Gastroesophageal sphincter (tissue), 4 donors: ENCODE measurements at regions not wholly inside any gene's neighbourhood (a gene's known extent, or its start where the extent isn't known, plus 50 kb on each side); places are given as distances from the start of the nearest gene placed in this dataset.

Experiments used
- ATAC-seq: fragments of 150-250 bp; one replicate; pipeline ENCODE4 v1.9.1; 2016; ENCODE audit warnings: mild to moderate bottlenecking, moderate library complexity
- H3K27ac ChIP-seq, 4 donors: fragments of 200-600 bp; sonication (generic) in 3 of 4; 1 replicate in 3 of 4; 2 replicates in 1 of 4; pipeline ENCODE4 v1.5.1; 2016 to 2019
- H3K27me3 ChIP-seq: fragments of 200-600 bp; sonication (generic); one replicate; pipeline ENCODE4 v1.5.1; 2019
- H3K36me3 ChIP-seq, 2 donors: fragments of 200-600 bp; sonication (generic); one replicate each; pipeline ENCODE4 v1.5.1; 2019; ENCODE audit warnings: control low read depth in 1 of 2
- H3K4me1 ChIP-seq, 3 donors: fragments of 200-600 bp; sonication (generic); 1 replicate in 2 of 3; 2 replicates in 1 of 3; pipeline ENCODE4 v1.5.1; 2016 to 2019; ENCODE audit warnings: control low read depth in 2 of 3
- H3K4me3 ChIP-seq, 2 donors: fragments of 200-600 bp; sonication (generic); one replicate each; pipeline ENCODE4 v1.5.1; 2019; ENCODE audit warnings: mild to moderate bottlenecking in 1 of 2, moderate library complexity in 1 of 2
- H3K9me3 ChIP-seq, 3 donors: fragments of 200-600 bp; sonication (generic); one replicate each; pipeline ENCODE4 v1.5.1; 2017 to 2019; ENCODE audit warnings: control low read depth in 2 of 3
- EP300 ChIP-seq: sonication (generic); formaldehyde crosslinking; IDR thresholded peaks from one replicate; pipeline ENCODE4 v1.6.1; 2017; ENCODE audit warnings: antibody characterized with exemption, mild to moderate bottlenecking
- POLR2A ChIP-seq, 2 donors: fragments of 450-650 bp; IDR thresholded peaks; one replicate each; pipeline ENCODE4 v1.6.1; 2017; ENCODE audit warnings: antibody characterized with exemption in 2 of 2, mild to moderate bottlenecking in 2 of 2, moderate library complexity in 1 of 2
- POLR2AphosphoS5 ChIP-seq: sonication (generic); formaldehyde crosslinking; IDR thresholded peaks from one replicate; pipeline ENCODE4 v1.6.1; 2017; ENCODE audit warnings: antibody characterized with exemption
- WGBS, 2 donors: methylation state at CpG; one replicate each; pipeline ENCODE4 v1.1.5; 2018; ENCODE audit warnings: low coverage in 1 of 2; 5-methylcytosine and 5-hydroxymethylcytosine counted together
- TF ChIP-seq, protein P1 (sequence below), 4 experiments: fragments of 200-600 bp in 2 of 4; fragments of 450-650 bp in 2 of 4; sonication (generic) in 1 of 4; IDR thresholded peaks; one replicate each; pipeline ENCODE4 v1.5.1; 2017 to 2019; ENCODE audit warnings: antibody characterized with exemption in 4 of 4, mild to moderate bottlenecking in 2 of 4, moderate library complexity in 2 of 4

DNA sequence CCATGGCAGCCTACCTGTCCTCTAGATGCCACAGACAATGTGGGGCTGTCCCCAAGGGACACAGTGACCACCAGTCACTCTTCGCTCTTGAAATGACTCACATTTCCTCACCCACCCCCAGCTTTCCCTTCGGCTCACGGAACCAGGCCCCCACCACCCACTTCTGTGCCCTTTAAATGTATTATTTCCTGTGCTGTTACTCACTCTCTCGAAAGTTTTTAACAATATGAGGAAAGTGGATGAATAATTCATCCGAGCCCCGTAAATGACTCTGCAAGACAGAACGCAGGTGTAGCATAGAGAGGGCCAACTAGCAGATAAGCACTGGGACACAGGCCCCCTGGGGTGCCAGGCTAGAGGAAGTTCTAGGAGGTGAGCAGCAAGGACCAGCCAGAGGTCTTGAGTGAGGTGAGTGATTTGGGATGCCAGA, 179.5 kb upstream of the TBL1X start:
- Histone ChIP-seq H3K4me3 (no peak overlapping the region), H3K27ac (no peak overlapping the region), H3K4me1 (no peaks in the 10 kb centered on the region), H3K27me3 (no peaks in the 10 kb centered on the region), H3K36me3 (no peaks in the 10 kb centered on the region), H3K9me3 (no peaks in the 10 kb centered on the region)
- 52 to 81% methylated on average over 3 to 6 of the region's 7 CpGs for WGBS, 2 donors
- ATAC-seq = no peak
- no peak for TF ChIP-seq POLR2A (IDR thresholded peaks at IDR 0.05)
- no peak for TF ChIP-seq POLR2AphosphoS5
- TF ChIP-seq, protein P1, sequence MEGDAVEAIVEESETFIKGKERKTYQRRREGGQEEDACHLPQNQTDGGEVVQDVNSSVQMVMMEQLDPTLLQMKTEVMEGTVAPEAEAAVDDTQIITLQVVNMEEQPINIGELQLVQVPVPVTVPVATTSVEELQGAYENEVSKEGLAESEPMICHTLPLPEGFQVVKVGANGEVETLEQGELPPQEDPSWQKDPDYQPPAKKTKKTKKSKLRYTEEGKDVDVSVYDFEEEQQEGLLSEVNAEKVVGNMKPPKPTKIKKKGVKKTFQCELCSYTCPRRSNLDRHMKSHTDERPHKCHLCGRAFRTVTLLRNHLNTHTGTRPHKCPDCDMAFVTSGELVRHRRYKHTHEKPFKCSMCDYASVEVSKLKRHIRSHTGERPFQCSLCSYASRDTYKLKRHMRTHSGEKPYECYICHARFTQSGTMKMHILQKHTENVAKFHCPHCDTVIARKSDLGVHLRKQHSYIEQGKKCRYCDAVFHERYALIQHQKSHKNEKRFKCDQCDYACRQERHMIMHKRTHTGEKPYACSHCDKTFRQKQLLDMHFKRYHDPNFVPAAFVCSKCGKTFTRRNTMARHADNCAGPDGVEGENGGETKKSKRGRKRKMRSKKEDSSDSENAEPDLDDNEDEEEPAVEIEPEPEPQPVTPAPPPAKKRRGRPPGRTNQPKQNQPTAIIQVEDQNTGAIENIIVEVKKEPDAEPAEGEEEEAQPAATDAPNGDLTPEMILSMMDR (IDR thresholded peaks at IDR 0.05) = no peak
- TF ChIP-seq EP300 = no peak

DNA sequence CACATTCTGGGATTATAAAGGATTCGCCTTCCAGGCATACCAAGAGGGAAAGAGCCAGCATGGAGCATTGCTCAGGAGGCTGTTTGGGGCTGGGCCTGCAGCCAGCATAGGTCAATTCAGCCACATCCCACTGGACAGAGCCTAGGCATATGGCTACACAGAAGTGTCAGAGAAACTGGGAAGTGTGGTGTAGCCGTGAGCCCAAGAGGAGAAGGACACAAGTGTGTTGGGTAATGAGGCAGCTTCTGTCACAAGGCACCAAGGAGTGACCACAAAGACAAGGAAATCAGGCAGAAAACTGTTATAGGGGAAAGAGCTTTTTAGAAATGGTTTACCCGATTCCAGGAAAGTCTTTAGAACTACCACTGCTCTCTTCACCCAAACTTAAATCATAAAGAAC, 178.6 kb upstream of the TBL1X start:
- 100% methylated on average over 1 of the region's 3 CpGs; no CpG with 5 or more reads in 1 of the 2 donors for WGBS, 2 donors
- no peaks in the 10 kb centered on the region for H3K27me3 ChIP-seq
- no peak overlapping the region for H3K27ac ChIP-seq
- no peak for ATAC-seq
- no peaks in the 10 kb centered on the region for H3K4me1 ChIP-seq
- no peaks in the 10 kb centered on the region for H3K9me3 ChIP-seq
- H3K4me3 ChIP-seq = no peak overlapping the region
- TF ChIP-seq POLR2A (IDR thresholded peaks at IDR 0.05) (no peak), EP300 (no peak), POLR2AphosphoS5 (no peak)
- TF ChIP-seq, protein P1 (IDR thresholded peaks at IDR 0.05) = no peak
- H3K36me3 ChIP-seq = no peaks in the 10 kb centered on the region

DNA sequence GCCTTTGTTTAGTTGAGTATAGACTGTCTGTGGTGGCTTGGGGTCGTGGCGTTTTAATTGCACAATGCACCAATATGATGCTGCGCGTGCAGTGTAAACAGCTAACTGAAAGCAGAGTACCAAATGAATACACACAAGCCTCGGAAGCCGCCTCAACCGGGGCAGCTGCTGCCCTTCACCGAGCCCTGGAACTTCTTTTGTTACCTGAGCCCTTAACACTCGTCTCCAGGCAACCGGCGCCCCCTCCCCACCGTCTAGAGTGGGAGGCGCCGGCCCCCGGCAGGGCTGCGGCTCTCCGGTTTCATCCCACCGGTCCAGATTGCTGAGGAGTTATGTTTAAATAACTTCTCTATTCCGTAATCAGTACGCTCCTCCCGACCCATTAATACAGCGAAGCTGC, 173.2 kb upstream of the TBL1X start:
- Histone ChIP-seq H3K36me3 (no peaks in the 10 kb centered on the region), H3K9me3 (no peaks in the 10 kb centered on the region), H3K4me3 (peak overlapping the region in 1 of 2 donors; percentile 34), H3K27me3 (no peaks in the 10 kb centered on the region), H3K4me1 (no peaks in the 10 kb centered on the region), H3K27ac (no peak overlapping the region)
- 6% methylated on average over 15 of the region's 22 CpGs; no CpG with 5 or more reads in 1 of the 2 donors for WGBS, 2 donors
- TF ChIP-seq POLR2AphosphoS5 (no peak), EP300 (no peak), POLR2A (IDR thresholded peaks at IDR 0.05) (no peak)
- TF ChIP-seq, protein P1 (IDR thresholded peaks at IDR 0.05) = no peak
- no peak for ATAC-seq

DNA sequence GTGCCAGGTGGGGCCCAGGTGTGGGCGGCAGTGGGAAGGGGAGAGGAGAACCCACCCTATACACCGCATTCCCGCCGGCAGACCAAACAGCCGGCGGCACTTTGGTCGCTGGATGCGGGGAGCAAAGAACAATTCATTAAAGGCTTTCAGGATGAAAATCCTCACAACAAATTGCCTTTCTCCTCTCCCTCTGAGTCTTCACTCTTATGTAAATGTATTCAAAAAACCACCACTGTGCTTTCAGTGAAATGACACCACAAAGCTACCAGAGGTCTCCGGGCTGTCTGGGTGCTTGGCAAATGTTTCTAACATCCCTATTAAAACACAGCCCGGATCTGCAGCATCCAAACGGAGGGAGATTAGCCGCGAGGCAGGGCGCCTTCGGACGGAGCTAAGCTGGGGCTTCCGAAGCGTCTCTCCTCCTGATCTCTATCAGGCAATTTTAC, 171.8 kb upstream of the TBL1X start:
- Histone ChIP-seq H3K27ac (no peak overlapping the region), H3K4me3 (no peak overlapping the region), H3K4me1 (no peaks in the 10 kb centered on the region), H3K27me3 (no peaks in the 10 kb centered on the region), H3K9me3 (no peaks in the 10 kb centered on the region), H3K36me3 (no peaks in the 10 kb centered on the region)
- ATAC-seq = no peak
- no peak for TF ChIP-seq POLR2A (IDR thresholded peaks at IDR 0.05)
- TF ChIP-seq, protein P1 (IDR thresholded peaks at IDR 0.05) = no peak
- TF ChIP-seq EP300 = no peak
- no peak for TF ChIP-seq POLR2AphosphoS5
- WGBS, 2 donors = 0% methylated on average over 1 of the region's 18 CpGs; no CpG with 5 or more reads in 1 of the 2 donors

DNA sequence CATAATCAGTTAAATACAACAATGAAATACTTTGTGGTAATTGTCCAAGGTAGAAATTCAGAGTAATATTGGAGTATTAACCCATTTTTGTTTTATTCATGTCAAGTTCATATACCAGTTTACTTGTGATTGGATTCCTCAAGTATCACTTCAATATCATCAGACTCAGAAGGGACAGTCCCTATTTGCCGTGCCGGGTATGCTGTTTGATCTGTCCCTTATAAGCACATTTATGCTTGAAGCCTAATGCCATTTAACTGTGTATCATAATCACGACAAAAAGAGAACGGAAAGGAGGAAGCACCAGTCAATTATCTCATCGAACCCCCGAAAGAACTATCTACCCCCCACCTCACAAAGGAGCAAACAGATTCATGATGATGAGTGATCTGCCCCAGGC, 171.0 kb upstream of the TBL1X start:
- Histone ChIP-seq H3K27me3 (no peaks in the 10 kb centered on the region), H3K27ac (no peak overlapping the region), H3K9me3 (no peaks in the 10 kb centered on the region), H3K4me1 (no peaks in the 10 kb centered on the region), H3K4me3 (no peak overlapping the region), H3K36me3 (no peaks in the 10 kb centered on the region)
- 43 to 100% methylated on average over 1 to 3 of the region's 6 CpGs for WGBS, 2 donors
- no peak for ATAC-seq
- TF ChIP-seq POLR2A (IDR thresholded peaks at IDR 0.05) (no peak), EP300 (no peak), POLR2AphosphoS5 (no peak)
- TF ChIP-seq, protein P1 (IDR thresholded peaks at IDR 0.05) = no peak
